H9 (cell line): ENCODE measurements at regions not wholly inside any gene's neighbourhood (a gene's known extent, or its start where the extent isn't known, plus 50 kb on each side); places are given as distances from the start of the nearest gene placed in this dataset.

ENCODE experiments used
- DNase-seq: peaks from one replicate; pipeline ENCODE4 v3.0.0-alpha.2; 2017
- H2AFZ ChIP-seq: one replicate; pipeline ENCODE4 v1.6.1; 2013; ENCODE audit warnings: mild to moderate bottlenecking, low read length, control low read depth, moderate library complexity
- H2AK5ac ChIP-seq: 2 replicates; pipeline ENCODE4 v1.6.1; 2013; ENCODE audit warnings: low read length, control low read depth, mixed read lengths; ENCODE audit not compliant: insufficient read length
- H2BK120ac ChIP-seq: one replicate; pipeline ENCODE4 v1.6.1; 2013; ENCODE audit warnings: low read depth, mild to moderate bottlenecking, low read length, control low read depth, inconsistent platforms; ENCODE audit not compliant: poor library complexity, severe bottlenecking
- H2BK12ac ChIP-seq: 2 replicates; pipeline ENCODE4 v1.6.1; 2013; ENCODE audit warnings: low read length, control low read depth, mixed read lengths, low read depth; ENCODE audit not compliant: insufficient read length
- H2BK15ac ChIP-seq: 2 replicates; pipeline ENCODE4 v1.6.1; 2013; ENCODE audit warnings: low read depth, low read length, control low read depth
- H2BK20ac ChIP-seq: one replicate; pipeline ENCODE4 v1.6.1; 2013; ENCODE audit warnings: low read depth, mild to moderate bottlenecking, low read length, control low read depth, inconsistent platforms; ENCODE audit not compliant: poor library complexity, severe bottlenecking
- H2BK5ac ChIP-seq: 2 replicates; pipeline ENCODE4 v1.6.1; 2013; ENCODE audit warnings: low read length, control low read depth, mixed read lengths; ENCODE audit not compliant: insufficient read length
- H3K14ac ChIP-seq: 2 replicates; pipeline ENCODE4 v1.6.1; 2013; ENCODE audit warnings: low read length, control low read depth; ENCODE audit not compliant: insufficient read depth
- H3K18ac ChIP-seq: 2 replicates; pipeline ENCODE4 v1.6.1; 2013; ENCODE audit warnings: low read depth, mild to moderate bottlenecking, mixed read lengths, low read length, control low read depth; ENCODE audit not compliant: insufficient read length
- H3K23ac ChIP-seq: 2 replicates; pipeline ENCODE4 v1.6.1; 2013; ENCODE audit warnings: low read length, control low read depth, mixed read lengths, low read depth; ENCODE audit not compliant: insufficient read length
- H3K23me2 ChIP-seq: 2 replicates; pipeline ENCODE4 v1.6.1; 2013; ENCODE audit warnings: low read depth, mild to moderate bottlenecking, mixed read lengths, low read length, control low read depth; ENCODE audit not compliant: insufficient read length, poor library complexity, severe bottlenecking
- H3K27ac ChIP-seq: 2 replicates; pipeline ENCODE4 v1.5.1; 2013; ENCODE audit warnings: low read length, control low read depth, mixed read lengths, low read depth; ENCODE audit not compliant: insufficient read length
- H3K27me3 ChIP-seq: 2 replicates; pipeline ENCODE4 v1.6.1; 2013; ENCODE audit warnings: low read length, control low read depth, inconsistent platforms; ENCODE audit not compliant: insufficient read depth
- H3K4ac ChIP-seq: 2 replicates; pipeline ENCODE4 v1.6.1; 2013; ENCODE audit warnings: low read depth, mild to moderate bottlenecking, control low read depth, inconsistent platforms, low read length, moderate library complexity
- H3K4me1 ChIP-seq: 2 replicates; pipeline ENCODE4 v1.6.1; 2013; ENCODE audit warnings: low read length, control low read depth, inconsistent platforms; ENCODE audit not compliant: insufficient read depth
- H3K4me2 ChIP-seq: 2 replicates; pipeline ENCODE4 v1.6.1; 2013; ENCODE audit warnings: low read length, control low read depth, mixed read lengths; ENCODE audit not compliant: insufficient read length, insufficient read depth
- H3K56ac ChIP-seq: 2 replicates; pipeline ENCODE4 v1.6.1; 2013; ENCODE audit warnings: low read depth, mild to moderate bottlenecking, mixed read lengths, low read length, control low read depth; ENCODE audit not compliant: insufficient read length
- H3K79me1 ChIP-seq: 2 replicates; pipeline ENCODE4 v1.6.1; 2013; ENCODE audit warnings: low read depth, mild to moderate bottlenecking, moderate library complexity, low read length, control low read depth, inconsistent platforms; ENCODE audit not compliant: insufficient read depth, poor library complexity, severe bottlenecking
- H3K79me2 ChIP-seq: 2 replicates; pipeline ENCODE4 v1.6.1; 2013; ENCODE audit warnings: low read length, control low read depth, inconsistent platforms; ENCODE audit not compliant: insufficient read depth
- H3K9ac ChIP-seq: 2 replicates; pipeline ENCODE4 v1.6.1; 2013; ENCODE audit warnings: low read length, control low read depth, mixed read lengths; ENCODE audit not compliant: insufficient read length; ENCODE audit errors: extremely low read depth
- H3K9me3 ChIP-seq: one replicate; pipeline ENCODE4 v1.6.1; 2013; ENCODE audit warnings: low read depth, low read length, inconsistent platforms; ENCODE audit not compliant: control insufficient read depth
- H3T11ph ChIP-seq: one replicate; pipeline ENCODE4 v1.6.1; 2013; ENCODE audit warnings: mild to moderate bottlenecking, low read length, control low read depth, inconsistent platforms
- H4K20me1 ChIP-seq: one replicate; pipeline ENCODE4 v1.6.1; 2013; ENCODE audit not compliant: control insufficient read depth, insufficient read length, insufficient read depth
- H4K5ac ChIP-seq: 2 replicates; pipeline ENCODE4 v1.6.1; 2013; ENCODE audit warnings: low read depth, mild to moderate bottlenecking, mixed read lengths, low read length, control low read depth; ENCODE audit not compliant: insufficient read length
- H4K8ac ChIP-seq: replicated peaks from 2 replicates; pipeline ENCODE4 v1.6.1; 2013; ENCODE audit warnings: low read length, control low read depth, mixed read lengths, low read depth; ENCODE audit not compliant: insufficient read length
- H4K91ac ChIP-seq: 2 replicates; pipeline ENCODE4 v1.6.1; 2013; ENCODE audit warnings: low read depth, mild to moderate bottlenecking, moderate library complexity, mixed read lengths, low read length, control low read depth; ENCODE audit not compliant: insufficient read length
- H3K27ac Mint-ChIP-seq, 3 experiments: 2 replicates in 2 of 3; 3 replicates in 1 of 3; pipeline ENCODE4 v1.8.0; 2020 to 2021; ENCODE audit warnings: mixed read lengths in 3 of 3, mild to moderate bottlenecking in 1 of 3, moderate library complexity in 1 of 3
- H3K27me3 Mint-ChIP-seq: 2 replicates; pipeline ENCODE4 v1.8.0; 2021; ENCODE audit warnings: low read depth, mild to moderate bottlenecking, moderate library complexity, mixed read lengths
- H3K36me3 Mint-ChIP-seq, 3 experiments: 2 replicates in 2 of 3; 3 replicates in 1 of 3; pipeline ENCODE4 v1.8.0; 2020 to 2021; ENCODE audit warnings: low read depth in 3 of 3, mixed read lengths in 3 of 3; ENCODE audit not compliant: insufficient read depth in 1 of 3
- H3K4me1 Mint-ChIP-seq, 2 experiments: 2 replicates each; pipeline ENCODE4 v1.8.0; 2020; ENCODE audit warnings: mixed read lengths in 2 of 2
- H3K4me3 Mint-ChIP-seq, 2 experiments: 2 replicates in 1 of 2; 3 replicates in 1 of 2; pipeline ENCODE4 v1.8.0; 2020 to 2021; ENCODE audit warnings: mild to moderate bottlenecking in 2 of 2, mixed read lengths in 2 of 2, moderate library complexity in 1 of 2
- H3K9me3 Mint-ChIP-seq, 2 experiments: 2 replicates in 1 of 2; 3 replicates in 1 of 2; pipeline ENCODE4 v1.8.0; 2020; ENCODE audit warnings: mild to moderate bottlenecking in 2 of 2, mixed read lengths in 2 of 2, moderate library complexity in 1 of 2
- WGBS: extraction: QIAGEN DNeasy Blood & Tissue Kit; methylation state at CpG from one replicate; pipeline ENCODE4 v1.1.7; 2013; ENCODE audit warnings: missing lambda C conversion rate, low lambda C conversion rate, mixed read lengths; ENCODE audit not compliant: insufficient read length; ENCODE audit errors: extremely low coverage; 5-methylcytosine and 5-hydroxymethylcytosine counted together
- TF ChIP-seq, protein P1 (sequence below): fragments of 200-600 bp; sonication (generic); conservative IDR thresholded peaks from 3 replicates; pipeline ENCODE4 v1.8.0; 2021; ENCODE audit warnings: antibody characterized with exemption, mild to moderate bottlenecking

DNA sequence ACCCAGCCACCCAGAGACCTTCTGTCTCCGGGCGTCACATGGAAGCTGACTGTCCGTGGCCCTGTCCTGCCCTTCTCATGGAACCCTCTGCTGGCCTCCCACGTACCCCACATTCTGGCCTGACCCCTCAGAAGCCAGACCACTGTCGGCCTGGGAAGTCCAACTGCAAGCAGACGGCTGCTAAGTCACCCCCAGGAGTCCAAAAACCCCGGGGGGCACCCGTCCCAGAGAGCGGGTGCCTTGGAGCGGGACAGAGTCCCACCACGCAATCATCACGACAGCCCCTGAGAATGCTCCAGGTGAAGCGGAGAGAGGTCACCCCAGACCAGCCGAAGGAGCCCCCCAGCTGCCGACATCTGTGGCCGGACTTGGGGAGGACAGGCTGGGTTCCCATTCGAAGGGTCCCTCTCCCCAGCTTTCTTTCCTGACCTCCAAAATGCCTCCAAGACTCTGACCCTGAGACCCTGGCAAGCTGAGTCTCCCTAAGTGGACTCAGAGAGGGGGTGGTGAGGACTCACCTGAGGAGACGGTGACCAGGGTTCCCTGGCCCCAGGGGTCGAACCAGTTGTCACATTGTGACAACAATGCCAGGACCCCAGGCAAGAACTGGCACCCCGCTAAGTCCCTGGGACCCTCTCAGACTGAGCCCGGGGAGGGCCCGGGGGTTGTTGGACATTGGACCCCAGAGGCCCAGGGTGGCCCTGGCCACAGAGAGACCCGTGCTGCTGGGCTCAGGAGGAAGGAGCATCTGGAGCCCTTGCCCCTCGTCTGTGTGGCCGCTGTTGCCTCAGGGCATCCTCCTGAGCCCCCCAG is 337.1 kb downstream of the TMEM121 start:
- H3K4me1 Mint-ChIP-seq = no peaks in the 10 kb centered on the region
- Histone ChIP-seq H3K9me3 (peaks cover 78% of the 10 kb centered on the region), H3K4me2 (no peak overlapping the region), H4K5ac (no peak overlapping the region), H3K23me2 (no peaks in the 10 kb centered on the region), H3K9ac (no peak overlapping the region), H3K4me1 (no peaks in the 10 kb centered on the region), H3K79me1 (no peaks in the 10 kb centered on the region), H3K79me2 (no peaks in the 10 kb centered on the region), H3T11ph (no peak overlapping the region), H2AFZ (no peak overlapping the region), H2BK12ac (no peak overlapping the region), H3K56ac (no peak overlapping the region), H4K91ac (no peak overlapping the region), H4K20me1 (no peaks in the 10 kb centered on the region), H3K27ac (no peak overlapping the region), H3K14ac (no peak overlapping the region), H2AK5ac (no peak overlapping the region), H3K23ac (no peak overlapping the region), H3K4ac (no peak overlapping the region), H3K27me3 (no peaks in the 10 kb centered on the region), H4K8ac (no peak overlapping the region), H2BK15ac (no peak overlapping the region), H3K18ac (no peak overlapping the region), H2BK5ac (no peak overlapping the region), H2BK20ac (no peak overlapping the region), H2BK120ac (no peak overlapping the region)
- WGBS = no CpG with 5 or more reads among the region's 25 CpGs
- peak; percentile 20 for DNase-seq
- H3K36me3 Mint-ChIP-seq = peaks cover 6 to 11% (median 10%) of the 10 kb centered on the region in 3 experiments; a peak in 5 of 7 replicates
- H3K4me3 Mint-ChIP-seq = no peak overlapping the region
- no peak overlapping the region for H3K27ac Mint-ChIP-seq
- H3K27me3 Mint-ChIP-seq = peaks cover 4% of the 10 kb centered on the region; the same call in 1 of the 2 replicates
- peaks cover 77 to 91% of the 10 kb centered on the region in 2 experiments for H3K9me3 Mint-ChIP-seq
- TF ChIP-seq, protein P1, sequence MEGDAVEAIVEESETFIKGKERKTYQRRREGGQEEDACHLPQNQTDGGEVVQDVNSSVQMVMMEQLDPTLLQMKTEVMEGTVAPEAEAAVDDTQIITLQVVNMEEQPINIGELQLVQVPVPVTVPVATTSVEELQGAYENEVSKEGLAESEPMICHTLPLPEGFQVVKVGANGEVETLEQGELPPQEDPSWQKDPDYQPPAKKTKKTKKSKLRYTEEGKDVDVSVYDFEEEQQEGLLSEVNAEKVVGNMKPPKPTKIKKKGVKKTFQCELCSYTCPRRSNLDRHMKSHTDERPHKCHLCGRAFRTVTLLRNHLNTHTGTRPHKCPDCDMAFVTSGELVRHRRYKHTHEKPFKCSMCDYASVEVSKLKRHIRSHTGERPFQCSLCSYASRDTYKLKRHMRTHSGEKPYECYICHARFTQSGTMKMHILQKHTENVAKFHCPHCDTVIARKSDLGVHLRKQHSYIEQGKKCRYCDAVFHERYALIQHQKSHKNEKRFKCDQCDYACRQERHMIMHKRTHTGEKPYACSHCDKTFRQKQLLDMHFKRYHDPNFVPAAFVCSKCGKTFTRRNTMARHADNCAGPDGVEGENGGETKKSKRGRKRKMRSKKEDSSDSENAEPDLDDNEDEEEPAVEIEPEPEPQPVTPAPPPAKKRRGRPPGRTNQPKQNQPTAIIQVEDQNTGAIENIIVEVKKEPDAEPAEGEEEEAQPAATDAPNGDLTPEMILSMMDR = no peak
